Iris pigment epithelial cell (primary cell): ENCODE measurements at regions not wholly inside any gene's neighbourhood (a gene's known extent, or its start where the extent isn't known, plus 50 kb on each side); places are given as distances from the start of the nearest gene placed in this dataset.
"Not testable (repeated sequence)": the region's sequence is repeated elsewhere in the genome, so short reads cannot be mapped to it uniquely, and the experiment has no call there.

ENCODE experiments used
- DNase-seq: peaks from one replicate; pipeline ENCODE4 v3.0.0-alpha.2; 2011; ENCODE audit warnings: low read depth

DNA sequence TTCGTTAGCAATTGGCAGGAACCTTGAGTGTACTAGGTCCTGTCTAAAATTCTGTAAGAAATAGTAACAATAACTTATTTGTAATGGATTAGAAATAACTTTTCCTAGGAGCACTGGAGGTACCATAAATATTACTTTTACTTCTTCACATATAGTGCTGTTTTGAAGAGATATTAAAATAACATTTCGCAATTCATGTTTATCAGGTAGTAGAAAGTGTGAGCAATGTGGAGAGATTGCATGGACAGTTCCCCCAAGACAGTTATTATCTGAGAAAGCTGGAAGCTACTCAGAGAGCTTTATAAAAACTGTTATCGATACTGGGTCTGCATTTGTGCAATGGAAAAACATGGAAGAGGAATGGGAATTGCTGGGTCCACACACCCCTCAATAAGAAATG, 128.5 kb upstream of the KIF26B start:
- DNase-seq = peak; percentile 35

DNA sequence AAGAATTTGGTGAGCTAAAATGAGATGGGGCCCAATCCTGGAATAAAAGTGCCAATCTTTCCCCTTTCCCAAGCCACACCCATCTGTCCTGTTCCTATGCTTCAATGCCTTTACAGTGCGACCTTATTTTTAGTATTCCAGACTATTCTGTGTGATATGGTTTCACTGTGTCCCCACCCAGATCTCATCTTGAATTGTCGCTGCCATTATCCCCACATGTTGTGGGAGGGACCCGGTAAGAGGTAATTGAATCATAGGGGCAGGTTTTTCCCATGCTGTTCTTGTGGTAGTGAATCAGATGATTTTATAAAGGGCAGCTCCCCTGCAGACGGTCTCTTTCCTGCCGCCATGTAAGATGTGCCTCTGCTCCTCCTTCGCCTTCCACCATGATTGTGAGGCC, 129.3 kb upstream of the KIF26B start:
- DNase-seq = no peak

DNA sequence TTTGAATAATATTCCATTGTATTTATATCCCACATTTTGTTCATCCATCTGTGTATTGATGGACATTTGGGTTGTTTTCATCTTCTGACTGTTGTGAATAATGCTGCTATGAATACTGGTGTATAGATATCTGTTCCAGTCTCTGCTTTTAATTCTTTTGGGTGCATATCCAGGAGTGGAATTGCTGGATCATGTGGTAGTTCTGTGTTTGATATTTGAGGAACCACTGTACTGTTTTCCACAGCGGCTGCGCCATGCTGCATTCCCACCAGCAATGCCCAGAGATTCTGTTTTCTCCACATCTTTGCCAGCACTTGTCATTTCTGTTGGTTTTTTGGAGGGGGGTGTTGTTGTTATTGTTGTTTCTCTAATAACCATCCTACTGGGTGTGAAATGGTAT, 131.6 kb upstream of the KIF26B start:
- no peak for DNase-seq

DNA sequence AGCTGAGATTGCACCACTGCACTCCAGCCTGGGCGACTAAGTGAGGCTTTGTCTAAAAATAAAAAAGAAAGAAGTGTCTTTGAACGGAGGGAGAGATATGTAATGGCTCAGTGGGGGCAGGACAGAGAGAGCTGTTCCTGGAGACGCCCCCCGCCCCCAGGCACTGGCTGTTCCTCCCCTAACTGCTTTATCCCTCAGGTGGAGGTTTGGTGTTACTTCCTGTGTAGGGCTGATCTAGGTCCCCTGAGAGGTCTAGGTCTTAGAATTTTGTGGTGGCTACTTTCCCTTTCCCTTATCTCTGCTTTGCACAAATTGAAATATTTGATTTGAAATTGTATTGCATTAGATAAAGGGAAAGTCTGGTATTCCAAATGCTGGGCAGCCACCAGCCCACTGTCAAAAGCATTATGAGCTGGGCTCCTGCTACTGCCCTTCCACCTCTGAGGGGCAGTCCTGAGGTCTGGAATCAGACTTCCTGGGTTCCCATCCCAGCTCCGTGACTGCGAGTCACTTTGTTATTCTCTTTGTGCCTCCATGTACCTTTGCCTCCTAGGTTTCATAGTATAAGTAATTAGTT, 134.8 kb upstream of the KIF26B start:
- no peak for DNase-seq

DNA sequence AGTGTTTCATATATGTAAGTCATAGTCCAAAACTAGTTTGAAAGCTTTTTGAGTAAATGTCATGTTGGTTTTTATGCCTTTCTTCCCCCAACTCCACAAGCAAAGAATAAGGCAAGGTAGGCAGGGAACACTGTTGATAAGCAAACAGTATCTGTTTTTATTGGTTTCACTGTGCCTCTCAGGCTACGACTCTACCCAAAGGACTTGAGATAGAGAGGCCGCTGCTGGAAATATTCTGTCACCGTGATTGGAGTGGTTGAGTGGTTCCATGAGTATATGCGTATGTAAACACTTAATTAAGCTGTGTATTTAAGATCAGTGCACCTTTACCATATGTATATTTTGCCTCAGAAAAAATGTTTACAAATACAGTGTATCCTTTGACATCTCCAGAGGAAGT, 138.1 kb upstream of the KIF26B start:
- no peak for DNase-seq

DNA sequence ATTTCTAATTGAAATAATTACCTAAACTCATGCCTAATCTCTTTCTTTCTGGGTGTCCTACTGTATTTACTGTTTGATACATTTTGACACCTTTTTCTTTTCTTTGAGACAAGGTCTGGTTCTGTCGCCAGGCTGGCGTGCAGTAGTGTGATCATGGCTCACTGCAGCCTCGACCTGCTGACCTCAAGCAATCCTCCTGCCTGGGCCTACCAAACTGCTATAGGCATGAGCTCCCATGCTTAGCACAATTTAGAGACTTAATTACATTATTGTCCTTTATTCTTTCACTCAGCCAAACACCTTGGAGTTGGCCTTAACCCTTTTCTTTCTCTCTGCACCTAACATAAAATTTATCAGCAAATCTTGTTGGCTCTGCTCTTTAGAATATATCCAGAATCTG, 139.8 kb upstream of the KIF26B start:
- no peak for DNase-seq

DNA sequence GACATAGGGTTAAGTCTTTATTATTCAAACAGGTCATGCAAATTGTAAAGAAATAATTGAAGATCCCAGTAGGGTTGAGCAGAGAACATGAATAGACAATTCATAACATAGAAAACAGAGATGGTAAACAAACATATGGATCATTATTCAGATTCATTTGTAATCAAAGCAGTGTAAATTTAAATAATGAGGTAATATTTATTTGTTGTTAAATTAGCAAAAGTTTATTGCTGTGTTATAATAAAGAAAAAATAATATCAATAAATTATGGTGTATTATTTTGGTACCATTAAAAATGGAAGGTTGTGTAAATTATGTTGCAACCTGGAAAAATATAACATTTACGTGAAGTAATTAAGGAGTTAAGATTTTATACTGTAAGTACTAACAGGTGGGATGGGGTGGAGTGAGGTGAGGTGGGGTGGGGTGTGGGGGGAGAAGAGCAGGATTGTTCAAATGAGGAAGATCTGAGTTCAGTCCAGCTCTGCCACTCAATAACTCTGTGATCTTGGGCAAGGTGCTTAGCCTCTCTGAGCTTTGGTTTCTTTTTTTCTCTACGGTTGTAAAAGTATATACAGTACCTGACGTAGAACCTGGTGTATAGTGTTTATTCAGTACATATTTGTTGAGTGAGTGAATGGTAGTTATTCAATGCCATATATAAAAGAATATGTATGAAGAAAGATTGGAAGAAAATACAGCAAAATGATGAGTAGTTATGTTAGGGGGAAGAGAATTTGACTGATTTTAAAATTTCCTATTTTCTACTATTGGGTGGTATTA, 140.3 kb upstream of the KIF26B start:
- no peak for DNase-seq

DNA sequence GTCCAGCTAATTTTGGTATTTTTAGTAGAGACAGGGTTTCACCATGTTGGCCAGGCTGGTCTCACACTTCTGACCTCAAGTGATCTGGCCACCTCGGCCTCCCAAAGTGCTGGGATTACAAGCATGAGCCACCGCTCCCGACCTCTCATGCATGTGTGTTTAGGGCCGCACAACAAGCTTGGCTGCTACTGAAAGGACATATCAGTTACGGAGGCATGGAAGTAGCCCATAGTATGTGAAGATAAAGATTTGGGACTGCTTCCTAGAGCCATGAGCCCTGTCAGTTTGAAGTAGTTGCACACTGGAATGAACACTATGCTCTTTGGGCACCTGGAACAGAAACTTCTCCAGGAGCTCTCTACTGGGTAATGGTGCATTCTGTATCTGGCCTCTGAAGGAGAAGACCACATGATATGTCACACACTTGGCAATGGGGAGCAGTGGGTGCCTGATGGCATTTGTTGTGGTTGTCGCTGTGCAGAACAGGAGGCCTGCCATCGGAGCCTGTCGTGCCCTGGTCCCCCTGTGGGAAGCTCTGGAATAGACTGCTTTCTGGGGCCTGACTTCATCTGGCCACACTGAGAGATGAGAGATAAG, 144.7 kb upstream of the KIF26B start:
- no peak for DNase-seq

DNA sequence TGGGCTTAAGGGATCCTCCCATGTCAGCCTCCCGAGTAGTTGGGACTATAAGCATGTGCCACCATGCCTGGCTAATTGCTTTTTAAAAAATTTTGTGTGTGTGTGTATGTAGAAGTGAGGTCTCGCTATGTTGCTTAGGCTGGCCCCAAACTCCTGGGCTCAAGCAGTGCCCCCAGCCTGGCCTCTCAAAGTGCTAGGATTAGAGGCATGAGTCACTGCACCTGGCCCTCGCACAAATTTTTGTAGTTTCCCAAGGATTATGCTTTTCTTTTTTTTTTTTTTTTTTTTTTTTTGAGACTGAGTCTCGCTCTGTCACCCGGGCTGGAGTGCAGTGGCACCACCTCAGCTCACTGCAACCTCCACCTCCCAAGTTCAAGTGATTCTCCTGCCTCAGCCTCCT, 144.4 kb upstream of the HNRNPU start:
- DNase-seq = peak; percentile 32

DNA sequence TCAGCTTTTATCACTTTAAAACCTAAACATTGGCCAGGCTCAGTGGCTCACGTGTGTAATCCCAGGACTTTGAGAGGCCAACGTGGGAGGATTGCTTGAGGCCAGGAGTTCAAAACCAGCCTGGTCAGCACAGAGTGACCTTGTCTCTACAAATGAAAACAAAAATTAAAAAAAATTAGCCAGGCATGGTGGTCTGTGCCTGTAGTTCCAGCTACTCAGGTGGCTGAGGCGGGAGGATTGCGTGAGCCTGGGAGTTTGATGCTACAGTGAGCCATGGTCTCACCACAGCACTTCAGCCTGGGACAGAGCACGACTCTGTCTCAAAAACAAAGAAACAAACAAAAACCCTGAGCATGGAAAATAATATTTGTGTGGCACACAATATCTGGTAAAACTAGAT, 143.5 kb upstream of the HNRNPU start:
- DNase-seq = peak; percentile 5

DNA sequence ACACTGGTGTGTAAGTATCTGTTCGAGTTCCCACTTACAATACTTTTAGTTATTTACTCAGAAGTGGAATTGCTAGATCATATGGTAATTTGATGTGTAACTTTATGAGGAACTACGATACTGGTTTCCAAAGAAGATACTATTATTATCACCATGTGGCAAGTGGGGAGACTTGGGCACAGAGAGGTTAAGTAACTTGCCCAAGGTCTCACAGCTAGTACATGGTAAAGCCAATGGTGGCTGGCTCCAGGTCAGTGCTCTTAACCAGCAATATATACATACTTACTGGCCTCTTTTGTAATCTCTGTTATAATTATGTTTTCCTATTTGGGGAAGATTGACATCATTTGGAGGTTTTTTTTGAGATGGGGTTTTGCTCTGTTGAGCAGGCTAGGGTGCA, 138.9 kb upstream of the HNRNPU start:
- DNase-seq = no peak

DNA sequence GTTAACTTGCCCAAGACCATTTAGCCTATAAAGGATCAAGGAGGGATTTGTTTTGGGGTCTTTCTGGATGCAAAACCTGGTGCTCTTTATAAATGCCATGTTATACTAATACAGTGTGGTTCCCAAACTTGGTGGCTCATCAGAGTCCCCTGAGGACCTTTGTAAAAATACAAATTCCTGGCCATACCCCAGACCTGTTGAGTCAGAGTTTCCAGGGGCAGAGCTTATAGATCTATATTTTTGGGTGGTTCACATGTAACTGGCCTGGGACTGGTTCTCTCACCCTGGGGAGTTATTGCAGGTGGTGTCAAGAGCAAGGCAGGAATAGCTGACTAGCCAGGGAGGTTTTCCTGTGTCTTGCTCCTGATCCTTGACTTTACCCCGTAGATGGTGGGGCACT, 136.9 kb upstream of the HNRNPU start:
- DNase-seq = no peak

DNA sequence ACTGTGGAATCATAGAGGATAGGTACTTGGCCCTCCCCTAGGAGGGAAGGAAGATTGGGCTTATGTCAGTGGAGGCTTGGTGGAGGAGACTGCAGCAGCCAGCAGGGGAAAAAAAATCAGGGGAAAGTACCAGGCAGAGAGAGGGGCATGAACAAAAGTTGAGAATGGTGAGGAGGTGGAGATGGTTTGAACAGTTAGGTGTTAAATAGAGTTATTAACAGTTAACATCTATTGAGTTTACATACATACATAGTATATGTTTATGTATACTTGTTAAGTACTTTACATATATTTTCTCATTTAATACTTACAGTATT, 136.5 kb upstream of the HNRNPU start:
- DNase-seq = no peak

DNA sequence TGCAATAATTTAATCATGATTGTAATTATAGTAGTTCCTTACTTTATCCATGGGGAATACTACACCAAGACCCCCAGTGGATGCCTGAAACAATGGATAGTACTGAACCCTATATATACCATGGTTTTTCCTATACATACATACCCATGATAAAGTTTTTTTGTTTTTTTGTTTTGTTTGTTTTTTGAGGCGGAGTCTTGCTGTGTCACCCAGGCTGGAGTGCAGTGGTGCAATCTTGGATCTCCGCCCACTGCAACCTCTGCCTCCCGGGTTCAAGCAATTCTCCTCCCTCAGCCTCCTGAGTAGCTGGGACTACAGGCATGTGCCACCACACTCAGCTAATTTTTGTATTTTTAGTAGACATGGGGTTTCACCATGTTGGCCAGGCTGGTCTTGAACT, 135.3 kb upstream of the HNRNPU start:
- DNase-seq = not testable (repeated sequence)

DNA sequence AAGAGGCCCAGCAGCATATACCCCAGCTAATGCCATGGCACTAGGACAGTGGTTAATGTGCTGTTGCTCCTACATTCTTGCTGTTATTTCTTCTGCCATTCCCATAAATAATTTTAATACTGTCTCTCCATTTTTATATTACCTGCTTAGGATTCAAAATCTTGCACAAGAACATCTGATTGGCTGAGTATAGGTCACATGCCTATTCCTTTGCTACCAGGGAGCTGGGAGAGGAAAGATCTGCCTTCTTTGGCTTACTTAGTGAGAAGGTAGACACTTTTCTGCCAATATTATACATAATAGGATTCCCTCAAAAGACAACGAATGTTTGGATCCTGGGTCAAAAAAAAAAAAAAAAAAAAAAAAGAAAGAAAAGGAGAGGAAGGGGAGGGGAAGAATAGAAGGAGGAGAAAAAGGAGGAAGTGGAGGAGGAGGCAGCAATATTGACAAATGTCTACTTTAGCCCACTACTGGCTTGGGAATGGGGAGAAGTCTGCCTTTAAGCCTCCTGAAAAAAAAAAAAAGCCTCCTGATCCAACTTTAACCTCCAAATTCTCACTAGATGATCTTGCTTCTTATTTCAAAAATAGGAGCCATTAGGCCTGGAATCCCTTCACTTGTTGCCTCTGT, 134.5 kb upstream of the HNRNPU start:
- DNase-seq = no peak

DNA sequence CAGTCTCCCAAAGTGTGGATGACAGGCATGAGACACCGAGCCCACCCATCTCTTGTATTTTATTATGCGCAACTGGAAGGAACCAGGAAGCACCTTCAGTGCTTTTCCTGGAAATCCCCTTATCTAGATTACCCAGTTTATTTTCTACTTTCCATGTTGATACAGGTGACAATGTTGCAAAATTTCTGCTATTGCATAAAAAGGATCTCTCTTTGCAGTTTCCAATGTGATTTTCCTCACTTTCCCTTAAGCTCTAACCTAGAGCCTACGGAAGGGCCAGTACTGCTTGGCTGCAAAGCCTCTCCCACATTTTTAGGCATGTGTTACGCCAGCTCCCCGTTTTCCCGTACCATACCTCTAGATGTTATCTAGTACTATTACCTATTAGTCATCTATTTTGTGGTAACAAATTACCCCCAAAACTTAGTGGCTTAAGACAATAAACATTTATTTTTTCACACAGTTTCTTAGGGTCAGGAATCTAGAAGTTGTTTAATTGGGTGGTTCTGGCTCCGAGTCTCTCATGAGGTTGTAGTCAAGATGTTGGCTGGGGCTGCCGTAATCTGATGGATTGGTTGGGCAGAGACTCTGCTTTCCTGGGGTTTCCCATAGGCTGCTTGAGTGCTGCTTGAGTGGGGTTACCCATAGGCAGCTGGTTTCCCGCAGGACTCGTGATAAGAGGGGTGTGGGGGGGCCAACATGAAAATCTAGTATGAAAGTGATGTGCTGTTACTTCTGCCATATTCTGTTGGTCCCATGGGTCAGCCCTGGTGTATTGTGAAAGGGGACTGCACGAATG, 131.5 kb upstream of the HNRNPU start:
- no peak for DNase-seq

DNA sequence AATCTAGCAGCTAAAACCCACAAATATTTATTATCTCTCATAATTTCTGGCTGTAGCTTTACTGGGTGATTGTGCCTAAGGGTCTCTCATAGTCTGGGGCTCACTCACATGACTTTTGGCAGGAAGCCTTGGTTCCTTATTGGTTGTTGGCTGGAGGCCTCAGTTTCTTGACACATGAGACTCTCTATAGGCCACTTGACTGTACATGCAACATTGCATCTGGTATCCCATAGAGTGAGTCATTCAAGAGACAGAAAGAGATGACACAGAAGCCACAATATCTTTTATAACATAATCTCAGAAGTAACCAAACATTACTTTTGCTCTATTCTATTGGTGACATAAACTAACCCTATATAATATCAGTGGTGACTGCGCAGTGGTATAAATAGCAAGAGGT, 128.5 kb upstream of the HNRNPU start:
- DNase-seq = peak; percentile 3

DNA sequence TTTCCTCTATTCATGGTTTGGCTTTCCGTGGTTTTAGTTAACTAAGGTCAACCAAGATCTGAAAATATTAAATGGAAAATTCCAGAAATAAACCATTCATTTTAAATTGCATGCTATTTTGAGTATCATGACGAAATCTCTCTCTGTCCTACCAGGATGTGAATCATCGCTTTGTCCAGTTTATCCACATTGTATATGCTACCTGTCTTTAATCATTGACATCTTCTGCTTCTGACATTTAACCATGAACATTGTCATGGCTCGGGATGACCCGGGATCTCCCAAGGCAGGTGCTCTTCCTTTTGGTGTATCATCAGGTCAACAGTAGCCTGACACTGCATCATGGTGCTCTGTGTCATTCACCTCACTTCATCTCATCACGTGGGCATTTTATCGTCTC, 125.5 kb upstream of the HNRNPU start:
- peak; percentile 73 for DNase-seq

DNA sequence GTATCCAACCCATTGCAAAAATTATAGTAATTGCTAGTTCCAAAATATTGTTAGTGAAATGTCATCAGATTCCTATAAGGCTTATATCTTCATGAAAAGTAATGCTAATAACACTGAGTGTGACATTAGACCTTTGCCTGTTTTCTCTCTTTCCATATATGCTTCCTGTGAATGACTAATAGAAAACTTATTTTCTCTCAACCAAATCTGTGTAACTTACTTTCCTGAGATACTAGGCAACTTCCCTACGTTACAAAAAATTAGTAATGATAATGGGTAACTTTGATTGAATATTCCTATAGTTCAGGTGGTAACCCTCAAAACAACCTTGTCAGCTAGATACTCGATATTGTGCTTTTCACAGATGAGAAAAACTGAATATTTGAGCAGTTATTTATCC, 124.2 kb upstream of the HNRNPU start:
- DNase-seq = peak; percentile 35

DNA sequence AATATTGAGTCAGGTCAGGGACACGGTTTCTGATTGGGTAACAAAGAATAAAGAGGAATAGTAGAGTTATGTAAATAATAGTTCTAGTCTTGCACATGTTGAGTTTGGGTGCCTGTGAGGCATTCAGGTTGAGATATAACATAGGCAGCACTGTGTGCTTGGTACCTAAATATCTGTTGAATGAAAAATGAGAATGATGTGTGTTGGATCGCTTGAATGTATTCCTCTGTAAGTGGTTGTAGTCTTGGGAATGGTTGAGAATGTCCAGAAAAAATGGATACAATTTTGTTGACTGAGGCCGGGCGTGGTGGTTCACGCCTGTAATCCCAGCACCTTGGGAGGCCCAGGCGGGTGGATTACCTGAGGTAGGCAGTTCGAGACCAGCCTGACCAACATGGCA, 116.3 kb upstream of the HNRNPU start:
- DNase-seq = peak; percentile 5

DNA sequence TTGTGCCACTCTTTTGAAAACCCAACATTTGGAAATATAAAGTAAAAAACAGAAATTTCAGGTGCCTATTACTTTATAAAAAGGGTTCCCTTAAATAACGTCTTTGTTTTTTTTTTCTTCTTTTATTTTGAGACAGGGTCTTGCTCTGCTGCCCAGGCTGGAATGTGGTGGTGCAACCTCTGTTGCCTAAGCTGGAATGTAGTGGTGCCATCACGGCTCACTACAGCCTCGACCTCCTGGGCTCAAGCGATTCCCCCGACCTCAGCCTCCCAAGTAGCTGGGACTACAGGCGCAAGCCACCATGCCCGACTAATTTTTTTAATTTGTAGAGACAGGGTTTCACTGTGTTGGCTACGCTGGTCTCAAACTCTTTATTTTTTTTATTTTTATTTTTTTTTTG, 110.2 kb upstream of the HNRNPU start:
- DNase-seq = no peak

DNA sequence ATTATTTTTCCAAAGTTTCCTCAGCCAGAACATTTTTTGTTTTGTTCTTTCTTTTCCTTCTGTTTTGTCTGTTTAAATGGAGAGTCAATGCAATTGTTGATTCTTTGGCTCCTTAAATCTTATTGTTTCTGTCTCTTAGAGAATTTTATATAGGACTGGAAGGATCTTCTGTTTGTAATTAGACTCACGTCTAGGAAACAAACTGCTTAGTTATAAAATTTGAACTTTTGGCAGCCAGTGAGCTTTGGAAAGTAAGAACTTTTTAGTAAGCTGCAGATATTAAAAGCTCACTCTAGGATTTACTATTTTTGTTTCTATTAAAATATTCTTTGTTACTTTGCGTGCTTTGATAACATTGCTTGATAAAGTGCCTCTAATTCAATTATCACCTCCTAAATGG, 109.8 kb upstream of the HNRNPU start:
- DNase-seq = no peak
